IPS-NIHi7 (cell line): ENCODE measurements at regions not wholly inside any gene's neighbourhood (a gene's known extent, or its start where the extent isn't known, plus 50 kb on each side); places are given as distances from the start of the nearest gene placed in this dataset.

Experiments used
- DNase-seq: peaks from one replicate; pipeline ENCODE4 v3.0.0; 2012; ENCODE audit warnings: mixed read lengths; ENCODE audit errors: extremely low spot score

- no peak for DNase-seq
Observed at GRCh38 chr3:106392915-106393314, 524.1 kb upstream of the CBLB start.

GRCh38 chr3:106397006-106397405, 528.2 kb upstream of the CBLB start:
- peak; percentile 10 for DNase-seq

- DNase-seq, result no peak
Observed at GRCh38 chr3:106398891-106399600, 530.2 kb upstream of the CBLB start.

- no peak for DNase-seq
Observed at GRCh38 chr3:106399761-106400160, 530.9 kb upstream of the CBLB start.

- DNase-seq, result no peak
Observed at GRCh38 chr3:106401666-106402490, 533.1 kb upstream of the CBLB start.

- no peak for DNase-seq
Observed at GRCh38 chr3:106403371-106404145, 534.7 kb upstream of the CBLB start.

GRCh38 chr3:106413683-106414082, 544.9 kb upstream of the CBLB start:
- no peak for DNase-seq

GRCh38 chr3:106420628-106421027, 551.8 kb upstream of the CBLB start:
- DNase-seq, result no peak

GRCh38 chr3:106421426-106421825, 552.6 kb upstream of the CBLB start:
- DNase-seq, result no peak

GRCh38 chr3:106421909-106422308, 553.1 kb upstream of the CBLB start:
- no peak for DNase-seq

GRCh38 chr3:106423321-106424225, 554.8 kb upstream of the CBLB start:
- DNase-seq, result no peak

GRCh38 chr3:106425026-106425425, 556.2 kb upstream of the CBLB start:
- DNase-seq, result no peak

- no peak for DNase-seq
Observed at GRCh38 chr3:106425916-106426315, 557.1 kb upstream of the CBLB start.

- DNase-seq, result no peak
Observed at GRCh38 chr3:106428565-106428994, 559.8 kb upstream of the CBLB start.

- DNase-seq, result no peak
Observed at GRCh38 chr3:106431721-106432120, 562.9 kb upstream of the CBLB start.

GRCh38 chr3:106435899-106436453, 567.2 kb upstream of the CBLB start:
- DNase-seq, result no peak

GRCh38 chr3:106438887-106439286, 570.1 kb upstream of the CBLB start:
- no peak for DNase-seq

GRCh38 chr3:106440672-106441071, 571.9 kb upstream of the CBLB start:
- DNase-seq, result no peak

- no peak for DNase-seq
Observed at GRCh38 chr3:106446271-106446670, 577.5 kb upstream of the CBLB start.

- DNase-seq, result no peak
Observed at GRCh38 chr3:106447723-106448301, 579.0 kb upstream of the CBLB start.
